A549 (cell line): ENCODE measurements at regions not wholly inside any gene's neighbourhood (a gene's known extent, or its start where the extent isn't known, plus 50 kb on each side); places are given as distances from the start of the nearest gene placed in this dataset.
"Not testable (repeated sequence)": the region's sequence is repeated elsewhere in the genome, so short reads cannot be mapped to it uniquely, and the experiment has no call there.

Experiments
- ATAC-seq, 2 experiments: fragments of 200-7000 bp in 1 of 2; fragments of >200 bp in 1 of 2; cut with Nextera tagmentation in 1 of 2; cut with Tn5 transposase in 1 of 2; 3 replicates each; pipeline versions ENCODE4 v1.8.0 to v1.9.1; 2018 to 2020; ENCODE audit warnings: mild to moderate bottlenecking in 1 of 2, moderate library complexity in 1 of 2
- CTCF ChIA-PET: fragments of 300-600 bp; sonication (Branson Sonifier 250); formaldehyde crosslinking; extraction: SDS; loops from one replicate; lab custom pipeline; 2021; ENCODE audit warnings: antibody characterized with exemption, inconsistent platforms; lab: Yijun Ruan, JAX
- POLR2A ChIA-PET: fragments of 350-600 bp; formaldehyde crosslinking; extraction: SDS; loops from one replicate; lab custom pipeline; 2021; ENCODE audit warnings: antibody characterized with exemption, inconsistent platforms; lab: Yijun Ruan, JAX
- DNase-seq, 2 experiments: peaks; one replicate each; pipeline versions ENCODE4 v3.0.0 to v3.0.0-alpha.2; 2011 to 2016; ENCODE audit warnings: low read depth in 1 of 2, low spot score in 1 of 2
- FAIRE-seq: peaks from 2 replicates; lab custom pipeline; 2011; peaks lifted over from hg19 to GRCh38; lab: Jason Lieb, UNC
- H3K27ac ChIP-seq, 2 experiments: fragments of >200 bp; sonication (Bioruptor Twin); formaldehyde crosslinking; 3 replicates each; pipeline ENCODE4 v1.5.1; 2016 to 2017
- H3K4me1 ChIP-seq: fragments of >200 bp; sonication (Bioruptor Twin); formaldehyde crosslinking; 3 replicates; pipeline ENCODE4 v1.6.1; 2016
- H3K4me2 ChIP-seq: fragments of >200 bp; sonication (Bioruptor Twin); formaldehyde crosslinking; 3 replicates; pipeline ENCODE4 v1.6.1; 2016
- H3K4me3 ChIP-seq: fragments of >200 bp; sonication (Bioruptor Twin); formaldehyde crosslinking; 3 replicates; pipeline ENCODE4 v1.5.1; 2016
- H3K9me3 ChIP-seq: fragments of >200 bp; sonication (Bioruptor Twin); formaldehyde crosslinking; 3 replicates; pipeline ENCODE4 v1.6.1; 2016
- BHLHE40 ChIP-seq: IDR thresholded peaks from 2 replicates; pipeline ENCODE4 v1.6.1; 2012; ENCODE audit warnings: low read depth, low read length, inconsistent platforms
- CEBPB ChIP-seq, 2 experiments: fragments of >200 bp in 1 of 2; sonication (Bioruptor Twin) in 1 of 2; formaldehyde crosslinking in 1 of 2; IDR thresholded peaks; 2 replicates each; pipeline ENCODE4 v1.6.1; 2012 to 2016
- CTCF ChIP-seq: fragments of >200 bp; sonication (Bioruptor Twin); formaldehyde crosslinking; IDR thresholded peaks from 3 replicates; pipeline ENCODE4 v1.5.1; 2016
- EHF ChIP-seq: fragments of 250-450 bp; sonication (Bioruptor Pico); IDR thresholded peaks from 2 replicates; pipeline ENCODE4 v1.5.0; 2020; ENCODE audit warnings: mild to moderate bottlenecking
- GATA3 ChIP-seq: IDR thresholded peaks from 2 replicates; pipeline ENCODE4 v1.6.1; 2012; ENCODE audit warnings: borderline replicate concordance
- HOXB13 ChIP-seq: fragments of 250-450 bp; sonication (Bioruptor Pico); IDR thresholded peaks from 2 replicates; pipeline ENCODE4 v1.5.0; 2020; ENCODE audit warnings: low read depth, mild to moderate bottlenecking, moderate library complexity
- HOXB5 ChIP-seq: fragments of 250-450 bp; sonication (Bioruptor Pico); IDR thresholded peaks from 2 replicates; pipeline ENCODE4 v1.5.0; 2020; ENCODE audit warnings: mild to moderate bottlenecking, moderate library complexity
- JUNB ChIP-seq: fragments of >200 bp; sonication (Bioruptor Twin); formaldehyde crosslinking; IDR thresholded peaks from 2 replicates; pipeline ENCODE4 v1.6.1; 2016
- KDM5A ChIP-seq: fragments of 200-600 bp; sonication (generic); IDR thresholded peaks from 2 replicates; pipeline ENCODE4 v1.6.1; 2016; ENCODE audit warnings: antibody characterized with exemption, mild to moderate bottlenecking
- MAFK ChIP-seq: fragments of 450-650 bp; IDR thresholded peaks from 2 replicates; pipeline ENCODE4 v1.6.1; 2014; ENCODE audit not compliant: partially characterized antibody
- NFE2L2 ChIP-seq: fragments of 150-350 bp; conservative IDR thresholded peaks from 2 replicates; pipeline ENCODE4 v1.6.1; 2014; ENCODE audit warnings: low read length
- NPAS2 ChIP-seq: fragments of 250-450 bp; sonication (Bioruptor Pico); IDR thresholded peaks from 2 replicates; pipeline ENCODE4 v1.8.0; 2022; ENCODE audit warnings: mild to moderate bottlenecking, moderate library complexity, borderline replicate concordance
- NR3C1 ChIP-seq: fragments of >200 bp; sonication (Bioruptor Twin); formaldehyde crosslinking; IDR thresholded peaks from 3 replicates; pipeline ENCODE4 v1.6.1; 2017
- RCOR1 ChIP-seq: fragments of 150-350 bp; IDR thresholded peaks from 2 replicates; pipeline ENCODE4 v1.6.1; 2014; ENCODE audit warnings: antibody characterized with exemption, low read length, low read depth
- REST ChIP-seq: fragments of 200-600 bp; sonication (generic); IDR thresholded peaks from 2 replicates; pipeline ENCODE4 v1.6.1; 2016; ENCODE audit warnings: antibody characterized with exemption, mild to moderate bottlenecking, moderate library complexity
- RFX5 ChIP-seq: fragments of 450-650 bp; IDR thresholded peaks from 2 replicates; pipeline ENCODE4 v1.7.1; 2014; ENCODE audit warnings: antibody characterized with exemption, mild to moderate bottlenecking, moderate library complexity
- RNF2 ChIP-seq: fragments of 200-600 bp; sonication (generic); IDR thresholded peaks from 2 replicates; pipeline ENCODE4 v1.6.1; 2016; ENCODE audit warnings: low read depth, mild to moderate bottlenecking, antibody characterized with exemption, moderate library complexity, borderline replicate concordance
- SREBF2 ChIP-seq: fragments of 450-650 bp; IDR thresholded peaks from 2 replicates; pipeline ENCODE4 v1.6.1; 2014; ENCODE audit warnings: mild to moderate bottlenecking, moderate library complexity
- TP53 ChIP-seq: fragments of 250-450 bp; sonication (Bioruptor Pico); IDR thresholded peaks from 2 replicates; pipeline ENCODE4 v1.5.0; 2021; ENCODE audit warnings: mild to moderate bottlenecking, moderate library complexity
- ZSCAN20 ChIP-seq: fragments of 250-450 bp; sonication (Bioruptor Pico); IDR thresholded peaks from 2 replicates; pipeline ENCODE4 v1.8.0; 2022; ENCODE audit warnings: mild to moderate bottlenecking, moderate library complexity
- WGBS: methylation state at CpG from one replicate; pipeline ENCODE4 v1.1.6; 2017; ENCODE audit errors: missing lambda C conversion rate; 5-methylcytosine and 5-hydroxymethylcytosine counted together
- TF ChIP-seq, protein P1 (sequence below): IDR thresholded peaks from 2 replicates; pipeline ENCODE4 v1.6.1; 2012; ENCODE audit warnings: low read depth, borderline replicate concordance
- TF ChIP-seq, protein P2 (sequence below): fragments of >200 bp; sonication (Bioruptor Twin); formaldehyde crosslinking; IDR thresholded peaks from 3 replicates; pipeline ENCODE4 v1.6.1; 2016

DNA sequence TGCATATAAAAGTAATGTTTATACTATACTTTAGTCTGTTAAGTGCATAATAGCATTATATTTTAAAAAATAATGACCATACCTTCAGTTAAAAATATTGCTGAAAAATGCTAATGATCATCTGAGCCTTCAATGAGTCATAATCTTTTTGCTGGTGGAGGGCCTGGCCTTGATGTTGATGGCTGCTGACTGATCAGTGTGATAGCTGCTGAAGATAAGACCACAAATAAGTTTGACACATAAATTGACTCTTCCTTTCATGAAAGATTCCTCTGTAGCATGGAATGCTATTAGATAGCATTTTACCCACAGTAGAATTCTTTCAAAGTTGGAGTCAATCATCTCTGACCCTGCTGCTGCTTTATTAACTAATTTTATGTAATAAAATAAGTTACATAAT, 128.4 kb upstream of the CCDC85A start (continued):
- TF ChIP-seq CTCF: no peak
- TF ChIP-seq SREBF2: no peak

- H3K4me2 ChIP-seq, FAIRE-seq, H3K4me1 ChIP-seq, H3K4me3 ChIP-seq, DNase-seq, POLR2A ChIA-PET, H3K27ac ChIP-seq, ATAC-seq: not testable (repeated sequence)
- H3K9me3 ChIP-seq: peaks cover 26% of the 10 kb centered on the region
- WGBS: 37% methylated on average over 4 of the region's 4 CpGs
- CTCF ChIA-PET: interaction anchor here (1.2 kb wide), 1 partner anchor 41 kb away, joined by 3 read pairs; no protein-coding TSS in a partner anchor
- TF ChIP-seq MAFK: peak; percentile 85
These were observed 122.5 kb upstream of the CCDC85A start for GRCh38 chr2:56061327-56061726.

GRCh38 chr2:56068746-56069145, 115.0 kb upstream of the CCDC85A start:
- no peak overlapping the region for H3K4me2 ChIP-seq
- H3K9me3 ChIP-seq: no peaks in the 10 kb centered on the region
- H3K4me1 ChIP-seq: no peaks in the 10 kb centered on the region
- no peak overlapping the region for H3K4me3 ChIP-seq
- FAIRE-seq: no peak
- ATAC-seq: no peak
- no peak overlapping the region for H3K27ac ChIP-seq
- CTCF ChIA-PET: no interaction called here
- no peak for DNase-seq
- TF ChIP-seq, protein P1, sequence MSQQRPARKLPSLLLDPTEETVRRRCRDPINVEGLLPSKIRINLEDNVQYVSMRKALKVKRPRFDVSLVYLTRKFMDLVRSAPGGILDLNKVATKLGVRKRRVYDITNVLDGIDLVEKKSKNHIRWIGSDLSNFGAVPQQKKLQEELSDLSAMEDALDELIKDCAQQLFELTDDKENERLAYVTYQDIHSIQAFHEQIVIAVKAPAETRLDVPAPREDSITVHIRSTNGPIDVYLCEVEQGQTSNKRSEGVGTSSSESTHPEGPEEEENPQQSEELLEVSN: no peak
- no peak for TF ChIP-seq HOXB13 (CRISPR knock-in tag)
- TF ChIP-seq REST: no peak
- TF ChIP-seq MAFK: no peak
- no peak for TF ChIP-seq HOXB5 (CRISPR knock-in tag)
- no peak for TF ChIP-seq RNF2
- TF ChIP-seq, protein P2, sequence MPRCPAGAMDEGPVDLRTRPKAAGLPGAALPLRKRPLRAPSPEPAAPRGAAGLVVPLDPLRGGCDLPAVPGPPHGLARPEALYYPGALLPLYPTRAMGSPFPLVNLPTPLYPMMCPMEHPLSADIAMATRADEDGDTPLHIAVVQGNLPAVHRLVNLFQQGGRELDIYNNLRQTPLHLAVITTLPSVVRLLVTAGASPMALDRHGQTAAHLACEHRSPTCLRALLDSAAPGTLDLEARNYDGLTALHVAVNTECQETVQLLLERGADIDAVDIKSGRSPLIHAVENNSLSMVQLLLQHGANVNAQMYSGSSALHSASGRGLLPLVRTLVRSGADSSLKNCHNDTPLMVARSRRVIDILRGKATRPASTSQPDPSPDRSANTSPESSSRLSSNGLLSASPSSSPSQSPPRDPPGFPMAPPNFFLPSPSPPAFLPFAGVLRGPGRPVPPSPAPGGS: no peak
- no peak for TF ChIP-seq EHF (CRISPR knock-in tag)
- no peak for TF ChIP-seq TP53 (CRISPR knock-in tag)
- no peak for TF ChIP-seq NPAS2 (CRISPR knock-in tag)
- TF ChIP-seq NFE2L2: no peak
- no peak for TF ChIP-seq NR3C1
- TF ChIP-seq GATA3: no peak
- TF ChIP-seq JUNB: no peak
- TF ChIP-seq RCOR1: no peak
- no peak for TF ChIP-seq KDM5A
- no peak for TF ChIP-seq RFX5
- no peak for TF ChIP-seq ZSCAN20 (CRISPR knock-in tag)
- no peak for TF ChIP-seq BHLHE40
- TF ChIP-seq CEBPB (IDR thresholded peaks at IDR 0.05): no peak
- POLR2A ChIA-PET: no interaction called here
